CD14-positive monocyte (primary cell): ENCODE measurements at regions not wholly inside any gene's neighbourhood (a gene's known extent, or its start where the extent isn't known, plus 50 kb on each side); places are given as distances from the start of the nearest gene placed in this dataset.

ENCODE experiments used
- DNase-seq, 3 donors: peaks; one replicate each; pipeline ENCODE4 v3.0.0-alpha.2; 2011 to 2022
- H2AFZ ChIP-seq: 2 replicates; pipeline ENCODE4 v1.6.0; 2012; ENCODE audit warnings: mild to moderate bottlenecking, low read depth, low read length, inconsistent platforms; ENCODE audit not compliant: insufficient read depth, poor library complexity, severe bottlenecking
- H3K27ac ChIP-seq, 2 donors: 1 replicate in 1 of 2; 2 replicates in 1 of 2; pipeline ENCODE4 v1.5.1; 2012 to 2013; ENCODE audit warnings: low read length in 2 of 2, control low read depth in 1 of 2, inconsistent platforms in 1 of 2, low read depth in 1 of 2, mild to moderate bottlenecking in 1 of 2
- H3K27me3 ChIP-seq, 2 donors: one replicate each; pipeline versions ENCODE4 v1.6.0 to v1.6.1; 2011 to 2013; ENCODE audit warnings: low read length in 2 of 2; ENCODE audit not compliant: control insufficient read depth in 2 of 2, insufficient read depth in 2 of 2
- H3K36me3 ChIP-seq, 2 donors: replicated peaks in 1 of 2; 1 replicate in 1 of 2; 2 replicates in 1 of 2; pipeline versions ENCODE4 v1.5.1 to v1.6.1; 2012 to 2013; ENCODE audit warnings: low read length in 2 of 2, control low read depth in 1 of 2, inconsistent platforms in 1 of 2, mild to moderate bottlenecking in 1 of 2; ENCODE audit not compliant: insufficient read depth in 2 of 2, control insufficient read depth in 1 of 2
- H3K4me1 ChIP-seq, 2 donors: 1 replicate in 1 of 2; 2 replicates in 1 of 2; pipeline versions ENCODE4 v1.5.1 to v1.6.1; 2012 to 2013; ENCODE audit warnings: low read length in 2 of 2, control low read depth in 1 of 2, inconsistent platforms in 1 of 2, mild to moderate bottlenecking in 1 of 2, moderate library complexity in 1 of 2; ENCODE audit not compliant: insufficient read depth in 2 of 2, control insufficient read depth in 1 of 2
- H3K4me2 ChIP-seq: replicated peaks from 2 replicates; pipeline ENCODE3; 2012; ENCODE audit warnings: low read length, moderate library complexity, mild to moderate bottlenecking; ENCODE audit not compliant: poor library complexity, severe bottlenecking; ENCODE audit errors: extremely low read depth
- H3K4me3 ChIP-seq, 3 experiments: fragments of 200-600 bp in 1 of 3; sonication (generic) in 1 of 3; replicated peaks in 1 of 3; 1 replicate in 2 of 3; 2 replicates in 1 of 3; pipeline ENCODE4 v1.5.1; 2011 to 2013; ENCODE audit warnings: low read length in 3 of 3, mild to moderate bottlenecking in 3 of 3, control low read depth in 2 of 3, low read depth in 2 of 3, inconsistent platforms in 1 of 3, moderate library complexity in 1 of 3
- H3K79me2 ChIP-seq: 2 replicates; pipeline ENCODE4 v1.6.0; 2012; ENCODE audit warnings: mild to moderate bottlenecking, control low read depth, inconsistent platforms, low read length, moderate library complexity; ENCODE audit not compliant: insufficient read depth
- H3K9ac ChIP-seq: 2 replicates; pipeline ENCODE4 v1.6.0; 2017; ENCODE audit warnings: low read length, mild to moderate bottlenecking; ENCODE audit not compliant: insufficient read depth, poor library complexity, severe bottlenecking
- H3K9me3 ChIP-seq, 2 donors: replicated peaks in 1 of 2; 1 replicate in 1 of 2; 2 replicates in 1 of 2; pipeline versions ENCODE4 v1.5.1 to v1.6.1; 2012 to 2013; ENCODE audit warnings: low read length in 2 of 2, control low read depth in 1 of 2; ENCODE audit not compliant: control insufficient read depth in 1 of 2, insufficient read depth in 1 of 2
- H4K20me1 ChIP-seq: 2 replicates; pipeline ENCODE4 v1.6.0; 2012; ENCODE audit warnings: mild to moderate bottlenecking, low read length, control low read depth, moderate library complexity; ENCODE audit not compliant: insufficient read depth
- H3K27ac Mint-ChIP-seq, 7 donors: one replicate each; pipeline ENCODE4 v1.8.0; 2020; ENCODE audit warnings: mild to moderate bottlenecking in 7 of 7, mixed read lengths in 7 of 7, moderate library complexity in 6 of 7, inconsistent platforms in 2 of 7
- H3K27me3 Mint-ChIP-seq, 3 donors: one replicate each; pipeline ENCODE4 v1.8.0; 2021 to 2022; ENCODE audit warnings: low read depth in 3 of 3, mild to moderate bottlenecking in 3 of 3, mixed read lengths in 3 of 3, moderate library complexity in 3 of 3, inconsistent platforms in 1 of 3
- H3K36me3 Mint-ChIP-seq, 2 donors: one replicate each; pipeline ENCODE4 v1.8.0; 2020; ENCODE audit warnings: mixed read lengths in 2 of 2, inconsistent platforms in 1 of 2, mild to moderate bottlenecking in 1 of 2
- H3K4me1 Mint-ChIP-seq: one replicate; pipeline ENCODE4 v1.8.0; 2020; ENCODE audit warnings: mild to moderate bottlenecking, mixed read lengths
- H3K4me3 Mint-ChIP-seq, 2 donors: one replicate each; pipeline ENCODE4 v1.8.0; 2020; ENCODE audit warnings: mild to moderate bottlenecking in 2 of 2, mixed read lengths in 2 of 2, moderate library complexity in 1 of 2
- H3K9me3 Mint-ChIP-seq, 7 donors: one replicate each; pipeline ENCODE4 v1.8.0; 2020 to 2022; ENCODE audit warnings: mixed read lengths in 7 of 7, mild to moderate bottlenecking in 6 of 7, moderate library complexity in 6 of 7, inconsistent platforms in 2 of 7
- WGBS: methylation state at CpG from one replicate; pipeline ENCODE4 v1.1.5; 2013; ENCODE audit warnings: missing lambda C conversion rate; ENCODE audit not compliant: insufficient coverage; 5-methylcytosine and 5-hydroxymethylcytosine counted together
- intact Hi-C, 2 donors: fragments of 100-400 bp; cut with micrococcal nuclease; formaldehyde crosslinking; loops; one replicate each; pipeline versions ENCODE4 v1.15.0 to v1.15.1; 2023
- TF ChIP-seq, protein P1 (sequence below): fragments of 200-600 bp; IDR thresholded peaks from one replicate; pipeline ENCODE4 v1.8.0; 2022; ENCODE audit warnings: antibody characterized with exemption, mild to moderate bottlenecking

DNA sequence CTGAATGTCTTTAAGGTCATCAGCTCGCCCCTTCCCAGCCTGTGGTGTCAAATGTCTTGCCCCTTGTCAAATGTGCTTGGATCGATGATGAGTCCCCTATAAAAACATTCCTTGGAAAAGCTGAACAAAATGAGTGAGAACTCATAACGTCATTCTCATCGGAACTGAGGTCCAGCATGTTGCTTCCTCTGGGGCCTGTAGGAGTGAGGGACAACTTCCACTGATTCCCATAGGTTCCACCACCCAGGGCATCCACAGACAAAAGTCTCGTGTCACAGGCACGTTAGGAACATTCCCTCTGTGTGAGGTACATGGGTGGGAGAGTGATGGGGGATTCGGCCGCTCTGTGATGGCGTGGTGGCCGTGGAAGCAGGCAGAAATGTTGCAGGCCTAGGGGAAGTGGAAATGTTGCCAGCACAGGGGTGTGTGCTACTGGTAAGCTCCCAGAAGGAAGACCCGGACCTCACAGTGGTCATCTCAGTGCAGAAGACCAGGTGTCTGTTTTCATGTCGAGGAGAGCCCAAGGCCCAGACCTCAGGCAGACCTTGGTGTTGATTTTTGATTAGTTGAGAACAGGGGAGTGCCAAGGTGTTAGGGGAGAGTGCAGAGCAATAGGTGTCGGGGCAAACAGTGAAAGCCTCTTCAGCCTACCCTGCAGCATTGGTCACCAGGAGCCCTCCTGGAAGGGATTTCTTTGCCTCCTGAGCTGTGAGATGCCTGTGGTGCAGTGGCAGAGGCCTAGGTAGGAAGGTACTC, 96.8 kb downstream of the SNRPN start:
- peaks cover 0 to 2% (median 0%) of the 10 kb centered on the region in 3 donors for H3K27me3 Mint-ChIP-seq
- peaks cover 61 to 90% (median 87%) of the 10 kb centered on the region in 7 donors for H3K9me3 Mint-ChIP-seq
- peaks cover 2 to 3% of the 10 kb centered on the region in 2 donors for H3K36me3 Mint-ChIP-seq

DNA sequence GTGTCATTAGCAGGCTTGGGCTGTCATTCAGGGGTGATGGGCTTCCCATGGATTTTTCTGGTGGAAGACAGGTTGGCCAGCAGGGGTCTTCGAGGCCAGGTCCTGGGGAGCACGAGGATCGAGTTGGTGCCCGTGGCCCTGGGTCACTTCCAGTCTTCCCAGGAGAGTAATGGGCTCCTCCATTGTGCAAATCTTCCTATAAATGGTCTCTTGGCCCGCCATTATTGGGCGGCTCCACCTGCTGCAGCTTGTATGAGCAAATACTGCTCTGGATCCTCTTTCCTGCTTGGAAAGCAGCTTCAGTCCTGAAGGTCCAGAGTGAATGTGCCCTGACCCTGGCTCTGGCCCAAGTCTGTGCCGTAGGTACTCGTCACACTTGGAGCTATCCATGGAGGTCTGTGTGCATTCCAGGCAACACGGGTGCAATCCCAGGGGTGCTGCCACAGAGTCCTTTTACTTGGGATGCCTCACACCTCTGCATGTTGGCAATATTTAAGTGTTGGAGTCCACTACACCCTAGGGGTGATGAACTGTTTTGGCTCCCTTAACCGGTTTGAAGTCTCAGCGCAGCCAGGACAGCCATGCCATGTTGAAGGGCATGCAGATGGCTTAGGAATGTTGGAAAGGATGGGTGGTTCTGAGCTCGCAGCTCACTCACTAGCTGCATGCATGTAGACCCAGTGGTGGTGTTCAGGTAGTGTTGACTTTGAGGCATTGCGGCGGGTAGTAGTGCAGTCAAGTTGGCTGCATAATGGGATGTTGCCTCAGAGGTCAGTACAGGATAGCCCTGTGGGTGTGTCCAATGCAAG, 97.6 kb downstream of the SNRPN start:
- Histone ChIP-seq H3K36me3 (no peaks in the 10 kb centered on the region), H3K27me3 (no peaks in the 10 kb centered on the region), H3K4me1 (no peaks in the 10 kb centered on the region), H3K27ac (no peak overlapping the region), H2AFZ (no peak overlapping the region), H3K9me3 (peaks cover 90 to 99% of the 10 kb centered on the region in 2 donors), H3K4me2 (no peak overlapping the region), H3K9ac (no peak overlapping the region), H3K79me2 (no peaks in the 10 kb centered on the region), H4K20me1 (no peaks in the 10 kb centered on the region), H3K4me3 (no peak overlapping the region)
- H3K27me3 Mint-ChIP-seq = peaks cover 0 to 2% (median 0%) of the 10 kb centered on the region in 3 donors
- H3K9me3 Mint-ChIP-seq = peaks cover 63 to 92% (median 90%) of the 10 kb centered on the region in 7 donors
- no peak overlapping the region for H3K27ac Mint-ChIP-seq
- no peak for DNase-seq
- H3K36me3 Mint-ChIP-seq = peaks cover 2 to 8% of the 10 kb centered on the region in 2 donors
- intact Hi-C loops = no loop called here
- H3K4me1 Mint-ChIP-seq = no peaks in the 10 kb centered on the region
- 88% methylated on average over 14 of the region's 14 CpGs for WGBS
- TF ChIP-seq, protein P1, sequence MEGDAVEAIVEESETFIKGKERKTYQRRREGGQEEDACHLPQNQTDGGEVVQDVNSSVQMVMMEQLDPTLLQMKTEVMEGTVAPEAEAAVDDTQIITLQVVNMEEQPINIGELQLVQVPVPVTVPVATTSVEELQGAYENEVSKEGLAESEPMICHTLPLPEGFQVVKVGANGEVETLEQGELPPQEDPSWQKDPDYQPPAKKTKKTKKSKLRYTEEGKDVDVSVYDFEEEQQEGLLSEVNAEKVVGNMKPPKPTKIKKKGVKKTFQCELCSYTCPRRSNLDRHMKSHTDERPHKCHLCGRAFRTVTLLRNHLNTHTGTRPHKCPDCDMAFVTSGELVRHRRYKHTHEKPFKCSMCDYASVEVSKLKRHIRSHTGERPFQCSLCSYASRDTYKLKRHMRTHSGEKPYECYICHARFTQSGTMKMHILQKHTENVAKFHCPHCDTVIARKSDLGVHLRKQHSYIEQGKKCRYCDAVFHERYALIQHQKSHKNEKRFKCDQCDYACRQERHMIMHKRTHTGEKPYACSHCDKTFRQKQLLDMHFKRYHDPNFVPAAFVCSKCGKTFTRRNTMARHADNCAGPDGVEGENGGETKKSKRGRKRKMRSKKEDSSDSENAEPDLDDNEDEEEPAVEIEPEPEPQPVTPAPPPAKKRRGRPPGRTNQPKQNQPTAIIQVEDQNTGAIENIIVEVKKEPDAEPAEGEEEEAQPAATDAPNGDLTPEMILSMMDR = no peak
- H3K4me3 Mint-ChIP-seq = no peak overlapping the region

More for the DNA sequence above, 96.8 kb downstream of the SNRPN start:
- Histone ChIP-seq H3K27me3 (no peaks in the 10 kb centered on the region), H3K4me2 (no peak overlapping the region), H3K4me3 (no peak overlapping the region), H4K20me1 (no peaks in the 10 kb centered on the region), H3K36me3 (no peaks in the 10 kb centered on the region), H2AFZ (no peak overlapping the region), H3K79me2 (no peaks in the 10 kb centered on the region), H3K4me1 (no peaks in the 10 kb centered on the region), H3K27ac (no peak overlapping the region), H3K9ac (no peak overlapping the region), H3K9me3 (peaks cover 87 to 99% of the 10 kb centered on the region in 2 donors)
- H3K4me3 Mint-ChIP-seq = no peak overlapping the region
- intact Hi-C loops = no loop called here
- WGBS = 83% methylated on average over 8 of the region's 13 CpGs
- H3K27ac Mint-ChIP-seq = peak overlapping the region in 1 of 7 donors; percentile 20
- no peaks in the 10 kb centered on the region for H3K4me1 Mint-ChIP-seq
- no peak for DNase-seq
- TF ChIP-seq, protein P1 = no peak
